ENCODE measurements at regions not wholly inside any gene's neighbourhood (a gene's known extent, or its start where the extent isn't known, plus 50 kb on each side); places are given as distances from the start of the nearest gene placed in this dataset.

- no peak for DNase-seq (ENCODE audit: low spot score)
Observed at GRCh38 chr14:101357038-101357437, 204.3 kb upstream of the DIO3 start.

- no peak for DNase-seq (ENCODE audit: low spot score)
Observed at GRCh38 chr14:101357559-101358319, 203.6 kb upstream of the DIO3 start.

- no peak for DNase-seq (ENCODE audit: low spot score)
Observed at GRCh38 chr14:101358320-101359125, 202.8 kb upstream of the DIO3 start.

- DNase-seq (ENCODE audit: low spot score) = no peak
Observed at GRCh38 chr14:101359221-101360053, 201.9 kb upstream of the DIO3 start.

GRCh38 chr14:101360054-101360911, 201.0 kb upstream of the DIO3 start:
- no peak for DNase-seq (ENCODE audit: low spot score)

- DNase-seq (ENCODE audit: low spot score) = no peak
Observed at GRCh38 chr14:101361044-101361443, 200.3 kb upstream of the DIO3 start.

GRCh38 chr14:101361451-101362433, 199.6 kb upstream of the DIO3 start:
- no peak for DNase-seq (ENCODE audit: low spot score)

- no peak for DNase-seq (ENCODE audit: low spot score)
Observed at GRCh38 chr14:101362529-101363260, 198.6 kb upstream of the DIO3 start.

GRCh38 chr14:101363261-101363555, 198.1 kb upstream of the DIO3 start:
- DNase-seq (ENCODE audit: low spot score) = no peak

GRCh38 chr14:101363880-101364391, 197.4 kb upstream of the DIO3 start:
- no peak for DNase-seq (ENCODE audit: low spot score)

GRCh38 chr14:101364503-101365328, 196.6 kb upstream of the DIO3 start:
- no peak for DNase-seq (ENCODE audit: low spot score)

- DNase-seq (ENCODE audit: low spot score) = no peak
Observed at GRCh38 chr14:101365329-101366158, 195.8 kb upstream of the DIO3 start.

GRCh38 chr14:101367421-101368261, 193.7 kb upstream of the DIO3 start:
- no peak for DNase-seq (ENCODE audit: low spot score)

GRCh38 chr14:101368629-101369028, 192.7 kb upstream of the DIO3 start:
- no peak for DNase-seq (ENCODE audit: low spot score)

- no peak for DNase-seq (ENCODE audit: low spot score)
Observed at GRCh38 chr14:101369194-101369915, 191.9 kb upstream of the DIO3 start.

Data from AG08396 (cell line).